SK-N-SH (cell line): ENCODE measurements at regions not wholly inside any gene's neighbourhood (a gene's known extent, or its start where the extent isn't known, plus 50 kb on each side); places are given as distances from the start of the nearest gene placed in this dataset.

Experiments used
- CTCF ChIA-PET: fragments of 300-600, 350-600 bp; formaldehyde crosslinking; extraction: SDS; loops from one replicate; lab custom pipeline; 2021; lab: Yijun Ruan, JAX
- POLR2A ChIA-PET: fragments of 350-600 bp; sonication (Branson Sonifier 250); formaldehyde crosslinking; extraction: SDS; loops from one replicate; lab custom pipeline; 2020; ENCODE audit warnings: antibody characterized with exemption, inconsistent platforms; lab: Yijun Ruan, JAX
- DNase-seq: peaks from one replicate; pipeline ENCODE4 v3.0.0; 2012
- H2AFZ ChIP-seq: fragments of 200-600 bp; sonication (generic); 2 replicates; pipeline ENCODE4 v1.8.1; 2016; ENCODE audit warnings: antibody characterized with exemption, mild to moderate bottlenecking, low read depth
- H3F3A ChIP-seq: fragments of 200-600 bp; sonication (generic); replicated peaks from 2 replicates; pipeline ENCODE3; 2016; ENCODE audit warnings: antibody characterized with exemption, mild to moderate bottlenecking; ENCODE audit not compliant: insufficient read depth
- H3K27ac ChIP-seq, 2 experiments: fragments of 200-500 bp in 1 of 2; fragments of 200-600 bp in 1 of 2; sonication (Bioruptor generic) in 1 of 2; sonication (generic), shearing (Covaris generic) in 1 of 2; 2 replicates each; pipeline versions ENCODE4 v1.5.1 to v1.6.1; 2014 to 2016; ENCODE audit warnings: low read depth in 2 of 2, inconsistent platforms in 1 of 2, low read length in 1 of 2, mild to moderate bottlenecking in 1 of 2, mixed read lengths in 1 of 2
- H3K27me3 ChIP-seq: fragments of 200-600 bp; sonication (generic), shearing (Covaris generic); 2 replicates; pipeline ENCODE4 v1.6.1; 2016; ENCODE audit warnings: mixed run types; ENCODE audit not compliant: insufficient read depth
- H3K36me3 ChIP-seq, 2 experiments: fragments of 200-500 bp in 1 of 2; fragments of 200-600 bp in 1 of 2; sonication (Bioruptor generic) in 1 of 2; sonication (generic) in 1 of 2; replicated peaks in 1 of 2; 2 replicates each; pipeline versions ENCODE3 to v1.5.1; 2014 to 2016; ENCODE audit warnings: low read length in 1 of 2, mild to moderate bottlenecking in 1 of 2; ENCODE audit not compliant: insufficient read depth in 2 of 2, control insufficient read depth in 1 of 2
- H3K4me1 ChIP-seq, 2 experiments: fragments of 200-500 bp in 1 of 2; fragments of 200-600 bp in 1 of 2; sonication (Bioruptor generic) in 1 of 2; sonication (generic), shearing (Covaris generic) in 1 of 2; 2 replicates each; pipeline versions ENCODE4 v1.5.1 to v1.6.1; 2014 to 2016; ENCODE audit warnings: low read depth in 1 of 2, low read length in 1 of 2, mixed run types in 1 of 2; ENCODE audit not compliant: insufficient read depth in 2 of 2, control insufficient read depth in 1 of 2
- H3K4me2 ChIP-seq: fragments of 200-600 bp; sonication (generic), shearing (Covaris generic); 2 replicates; pipeline ENCODE4 v1.6.1; 2017; ENCODE audit warnings: mixed run types
- H3K4me3 ChIP-seq, 2 experiments: fragments of 200-500 bp in 1 of 2; fragments of 200-600 bp in 1 of 2; sonication (Bioruptor generic) in 1 of 2; sonication (generic), shearing (Covaris generic) in 1 of 2; 2 replicates each; pipeline versions ENCODE4 v1.5.1 to v1.8.1; 2014 to 2016; ENCODE audit warnings: low read depth in 2 of 2, inconsistent platforms in 1 of 2, low read length in 1 of 2, mild to moderate bottlenecking in 1 of 2, mixed read lengths in 1 of 2, moderate library complexity in 1 of 2
- H3K79me2 ChIP-seq: fragments of 200-600 bp; sonication (generic); 2 replicates; pipeline ENCODE4 v1.8.1; 2017; ENCODE audit warnings: mild to moderate bottlenecking; ENCODE audit not compliant: insufficient read depth
- H3K9ac ChIP-seq: fragments of 200-600 bp; sonication (generic); 2 replicates; pipeline ENCODE4 v1.6.1; 2017; ENCODE audit warnings: mixed run types
- H3K9me2 ChIP-seq: fragments of 200-600 bp; sonication (generic); 2 replicates; pipeline ENCODE4 v1.6.1; 2017; ENCODE audit warnings: mixed run types
- H3K9me3 ChIP-seq: fragments of 200-600 bp; sonication (generic); 2 replicates; pipeline ENCODE4 v1.6.1; 2017; ENCODE audit warnings: mixed run types, mild to moderate bottlenecking, moderate library complexity
- H4K20me1 ChIP-seq: fragments of 200-600 bp; sonication (generic); 2 replicates; pipeline ENCODE4 v1.6.1; 2017; ENCODE audit warnings: mild to moderate bottlenecking, mixed run types; ENCODE audit not compliant: insufficient read depth
- CHD2 ChIP-seq: fragments of 150-350 bp; IDR thresholded peaks from 2 replicates; pipeline ENCODE4 v1.6.1; 2018; ENCODE audit warnings: low read length; ENCODE audit not compliant: partially characterized antibody
- FOXM1 ChIP-seq: IDR thresholded peaks from 2 replicates; pipeline ENCODE4 v1.4.0; 2012; ENCODE audit warnings: low read depth, mild to moderate bottlenecking
- MEF2A ChIP-seq: IDR thresholded peaks from 2 replicates; pipeline ENCODE4 v1.4.0; 2012; ENCODE audit warnings: low read depth, borderline replicate concordance
- NFIC ChIP-seq: IDR thresholded peaks from 2 replicates; pipeline ENCODE4 v1.4.0; 2012; ENCODE audit warnings: borderline replicate concordance
- RCOR1 ChIP-seq: fragments of 150-350 bp; IDR thresholded peaks from 2 replicates; pipeline ENCODE4 v1.6.1; 2017; ENCODE audit warnings: antibody characterized with exemption, low read length
- REST ChIP-seq: IDR thresholded peaks from 2 replicates; pipeline ENCODE4 v1.6.1; 2012; ENCODE audit warnings: mild to moderate bottlenecking, low read depth, low read length, moderate library complexity
- SMC3 ChIP-seq: IDR thresholded peaks from 2 replicates; pipeline ENCODE4 v1.6.1; 2012; ENCODE audit warnings: low read depth, low read length, improper control_type of control experiment
- TCF12 ChIP-seq: IDR thresholded peaks from 2 replicates; pipeline ENCODE4 v1.4.0; 2012
- WGBS: methylation state at CpG from one replicate; pipeline ENCODE4 v1.1.6; 2017; ENCODE audit warnings: low lambda C conversion rate; 5-methylcytosine and 5-hydroxymethylcytosine counted together
- TF ChIP-seq, protein P1 (sequence below): fragments of 150-350 bp; IDR thresholded peaks from 2 replicates; pipeline ENCODE4 v1.6.1; 2017; ENCODE audit warnings: antibody characterized with exemption, low read length, low read depth, borderline replicate concordance
- TF ChIP-seq, protein P2 (sequence below): fragments of 200-600 bp; sonication (generic); IDR thresholded peaks from 2 replicates; pipeline ENCODE4 v1.6.1; 2017; ENCODE audit warnings: antibody characterized with exemption, mild to moderate bottlenecking, moderate library complexity

DNA sequence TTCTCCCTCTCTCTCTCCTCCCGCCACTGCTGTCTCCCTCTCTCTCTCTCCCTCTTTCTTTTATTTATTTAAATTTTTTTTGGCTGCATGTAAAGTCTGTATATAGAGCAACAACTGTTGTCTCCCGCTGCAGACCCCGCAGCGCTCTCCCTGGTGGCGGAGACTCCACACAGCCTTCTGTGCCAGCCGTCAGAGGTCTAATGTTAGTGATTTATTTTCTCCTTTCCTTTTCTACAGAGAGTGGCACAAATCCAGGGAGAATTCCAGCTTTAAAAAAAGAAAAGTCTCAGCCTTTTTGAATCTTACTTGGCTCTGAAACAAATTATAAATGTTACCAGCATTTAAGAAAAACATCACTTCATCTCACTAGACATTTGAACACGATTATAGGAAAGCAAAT, 106.2 kb downstream of the FAM9B start (continued):
- TF ChIP-seq REST (no peak), MEF2A (no peak), FOXM1 (no peak), SMC3 (no peak)
- TF ChIP-seq, protein P1, sequence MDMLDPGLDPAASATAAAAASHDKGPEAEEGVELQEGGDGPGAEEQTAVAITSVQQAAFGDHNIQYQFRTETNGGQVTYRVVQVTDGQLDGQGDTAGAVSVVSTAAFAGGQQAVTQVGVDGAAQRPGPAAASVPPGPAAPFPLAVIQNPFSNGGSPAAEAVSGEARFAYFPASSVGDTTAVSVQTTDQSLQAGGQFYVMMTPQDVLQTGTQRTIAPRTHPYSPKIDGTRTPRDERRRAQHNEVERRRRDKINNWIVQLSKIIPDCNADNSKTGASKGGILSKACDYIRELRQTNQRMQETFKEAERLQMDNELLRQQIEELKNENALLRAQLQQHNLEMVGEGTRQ, result no peak
- TF ChIP-seq, all 33 proteins: peak for 0

- Histone ChIP-seq H3K27ac (no peak overlapping the region), H3K4me2 (no peak overlapping the region), H3K9ac (no peak overlapping the region), H3K36me3 (no peaks in the 10 kb centered on the region), H3K27me3 (no peaks in the 10 kb centered on the region), H3K4me1 (no peaks in the 10 kb centered on the region), H3K79me2 (no peaks in the 10 kb centered on the region), H2AFZ (no peak overlapping the region), H3K9me2 (no peaks in the 10 kb centered on the region), H3K4me3 (no peak overlapping the region), H3K9me3 (no peaks in the 10 kb centered on the region), H4K20me1 (no peaks in the 10 kb centered on the region), H3F3A (no peaks in the 10 kb centered on the region)
- WGBS, result 13% methylated on average over 5 of the region's 5 CpGs
- ChIA-PET CTCF (interaction anchor here (1.6 kb wide), 1 partner anchor 10 kb away, joined by 3 read pairs; no protein-coding TSS in a partner anchor), POLR2A (no interaction called here)
- DNase-seq, result no peak
- TF ChIP-seq, protein P2, sequence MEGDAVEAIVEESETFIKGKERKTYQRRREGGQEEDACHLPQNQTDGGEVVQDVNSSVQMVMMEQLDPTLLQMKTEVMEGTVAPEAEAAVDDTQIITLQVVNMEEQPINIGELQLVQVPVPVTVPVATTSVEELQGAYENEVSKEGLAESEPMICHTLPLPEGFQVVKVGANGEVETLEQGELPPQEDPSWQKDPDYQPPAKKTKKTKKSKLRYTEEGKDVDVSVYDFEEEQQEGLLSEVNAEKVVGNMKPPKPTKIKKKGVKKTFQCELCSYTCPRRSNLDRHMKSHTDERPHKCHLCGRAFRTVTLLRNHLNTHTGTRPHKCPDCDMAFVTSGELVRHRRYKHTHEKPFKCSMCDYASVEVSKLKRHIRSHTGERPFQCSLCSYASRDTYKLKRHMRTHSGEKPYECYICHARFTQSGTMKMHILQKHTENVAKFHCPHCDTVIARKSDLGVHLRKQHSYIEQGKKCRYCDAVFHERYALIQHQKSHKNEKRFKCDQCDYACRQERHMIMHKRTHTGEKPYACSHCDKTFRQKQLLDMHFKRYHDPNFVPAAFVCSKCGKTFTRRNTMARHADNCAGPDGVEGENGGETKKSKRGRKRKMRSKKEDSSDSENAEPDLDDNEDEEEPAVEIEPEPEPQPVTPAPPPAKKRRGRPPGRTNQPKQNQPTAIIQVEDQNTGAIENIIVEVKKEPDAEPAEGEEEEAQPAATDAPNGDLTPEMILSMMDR, result no peak
- TF ChIP-seq RCOR1, result no peak
Observed at GRCh38 chrX:8927066-8927635, 106.8 kb downstream of the FAM9B start.

GRCh38 chrX:8921615-8922014, 112.3 kb downstream of the FAM9B start:
- no peaks in the 10 kb centered on the region for H3F3A ChIP-seq
- H3K9me3 ChIP-seq, result no peaks in the 10 kb centered on the region
- no peak overlapping the region for H3K27ac ChIP-seq
- no peak overlapping the region for H3K4me2 ChIP-seq
- no peaks in the 10 kb centered on the region for H4K20me1 ChIP-seq
- H3K9me2 ChIP-seq, result no peaks in the 10 kb centered on the region
- H3K36me3 ChIP-seq, result no peaks in the 10 kb centered on the region
- CTCF ChIA-PET, result no interaction called here
- no peak for DNase-seq
- no peak overlapping the region for H3K9ac ChIP-seq
- POLR2A ChIA-PET, result no interaction called here
- H2AFZ ChIP-seq, result no peak overlapping the region
- TF ChIP-seq NFIC, result no peak
- TF ChIP-seq TCF12, result no peak
- no peak for TF ChIP-seq CHD2
- WGBS, result 9% methylated on average over 2 of the region's 2 CpGs
- H3K79me2 ChIP-seq, result no peaks in the 10 kb centered on the region
- H3K27me3 ChIP-seq, result no peaks in the 10 kb centered on the region
- H3K4me3 ChIP-seq, result no peak overlapping the region
- no peaks in the 10 kb centered on the region for H3K4me1 ChIP-seq
